Epithelial cell of proximal tubule (primary cell): ENCODE measurements at regions not wholly inside any gene's neighbourhood (a gene's known extent, or its start where the extent isn't known, plus 50 kb on each side); places are given as distances from the start of the nearest gene placed in this dataset.

Experiments
- DNase-seq: peaks from one replicate; pipeline ENCODE4 v3.0.0-alpha.2; 2011; ENCODE audit warnings: low read depth
- H3K4me3 ChIP-seq: 2 replicates; pipeline ENCODE4 v1.5.1; 2011; ENCODE audit warnings: low read depth, mild to moderate bottlenecking, low read length
- CTCF ChIP-seq: conservative IDR thresholded peaks from 2 replicates; pipeline ENCODE4 v1.5.1; 2012; ENCODE audit warnings: low read depth, mild to moderate bottlenecking, low read length

- TF ChIP-seq CTCF, result no peak
- no peak for DNase-seq
- no peak overlapping the region for H3K4me3 ChIP-seq
Observed at GRCh38 chr21:15274701-15275485, 210.1 kb upstream of the NRIP1 start.

GRCh38 chr21:15275615-15276235 is 210.9 kb upstream of the NRIP1 start:
- no peak overlapping the region for H3K4me3 ChIP-seq
- TF ChIP-seq CTCF, result no peak
- no peak for DNase-seq

GRCh38 chr21:15276243-15276642 is 211.4 kb upstream of the NRIP1 start:
- no peak overlapping the region for H3K4me3 ChIP-seq
- DNase-seq, result no peak
- no peak for TF ChIP-seq CTCF

- TF ChIP-seq CTCF, result no peak
Observed at GRCh38 chr21:15277466-15277865, 212.7 kb upstream of the NRIP1 start.

GRCh38 chr21:15278279-15278678 is 213.5 kb upstream of the NRIP1 start:
- TF ChIP-seq CTCF, result no peak
- no peak for DNase-seq
- no peak overlapping the region for H3K4me3 ChIP-seq

More at GRCh38 chr21:15277466-15277865, 212.7 kb upstream of the NRIP1 start:
- DNase-seq, result no peak
- H3K4me3 ChIP-seq, result no peak overlapping the region

GRCh38 chr21:15278851-15279250 is 214.1 kb upstream of the NRIP1 start:
- H3K4me3 ChIP-seq, result no peak overlapping the region
- no peak for DNase-seq
- no peak for TF ChIP-seq CTCF
